Caco-2 (cell line): ENCODE measurements at regions not wholly inside any gene's neighbourhood (a gene's known extent, or its start where the extent isn't known, plus 50 kb on each side); places are given as distances from the start of the nearest gene placed in this dataset.

ENCODE experiments used
- BruUV-seq: library from RNA; stranded (reverse); fragments of 400-500 nt; replicated peaks from 2 replicates; lab custom pipeline; 2021; lab: Mats Ljungman, UMichigan
- CTCF ChIA-PET: fragments of 300-600 bp; sonication (Branson Sonifier 250); formaldehyde crosslinking; loops from one replicate; lab custom pipeline; 2022; ENCODE audit warnings: antibody characterized with exemption; lab: Charles Lee
- POLR2A ChIA-PET: fragments of 300-600 bp; sonication (Branson Sonifier 250); formaldehyde crosslinking; loops from one replicate; lab custom pipeline; 2022; ENCODE audit warnings: antibody characterized with exemption; lab: Charles Lee
- DNase-seq, 2 experiments: peaks; one replicate each; pipeline versions ENCODE4 v3.0.0 to v3.0.0-alpha.2; 2020 to 2022
- H3K27me3 ChIP-seq: replicated peaks from 2 replicates; pipeline ENCODE4 v1.6.0; 2011; ENCODE audit warnings: low read length; ENCODE audit not compliant: control insufficient read depth, insufficient read depth
- H3K36me3 ChIP-seq: 2 replicates; pipeline ENCODE4 v1.5.1; 2011; ENCODE audit warnings: low read length; ENCODE audit not compliant: control insufficient read depth, insufficient read depth
- H3K4me1 ChIP-seq: fragments of 250-450 bp; sonication (Bioruptor Pico); 2 replicates; pipeline ENCODE4 v1.5.1; 2020; ENCODE audit warnings: mild to moderate bottlenecking
- H3K4me3 ChIP-seq: 2 replicates; pipeline ENCODE4 v1.5.1; 2011; ENCODE audit warnings: low read depth, mild to moderate bottlenecking, control low read depth, low read length
- H3K9me3 ChIP-seq: fragments of 250-450 bp; sonication (Bioruptor Pico); 2 replicates; pipeline ENCODE4 v1.5.1; 2020; ENCODE audit warnings: mild to moderate bottlenecking, moderate library complexity
- H3K27ac Mint-ChIP-seq: one replicate; pipeline ENCODE4 v1.8.0; 2022; ENCODE audit warnings: mixed read lengths; ENCODE audit not compliant: unreplicated experiment
- H3K27me3 Mint-ChIP-seq: one replicate; pipeline ENCODE4 v1.8.0; 2022; ENCODE audit warnings: mixed read lengths; ENCODE audit not compliant: insufficient read depth, unreplicated experiment
- H3K36me3 Mint-ChIP-seq: one replicate; pipeline ENCODE4 v1.8.0; 2022; ENCODE audit warnings: mild to moderate bottlenecking, mixed read lengths; ENCODE audit not compliant: insufficient read depth, unreplicated experiment
- H3K4me1 Mint-ChIP-seq: one replicate; pipeline ENCODE4 v1.8.0; 2022; ENCODE audit warnings: low read depth, mixed read lengths; ENCODE audit not compliant: unreplicated experiment
- H3K4me3 Mint-ChIP-seq: one replicate; pipeline ENCODE4 v1.8.0; 2022; ENCODE audit warnings: mild to moderate bottlenecking, moderate library complexity, mixed read lengths; ENCODE audit not compliant: unreplicated experiment
- H3K9me3 Mint-ChIP-seq: one replicate; pipeline ENCODE4 v1.8.0; 2022; ENCODE audit warnings: mixed read lengths; ENCODE audit not compliant: unreplicated experiment
- intact Hi-C: fragments of 100-400 bp; cut with micrococcal nuclease; formaldehyde crosslinking; loops from one replicate; pipeline ENCODE4 v1.10.0; 2022; ENCODE audit not compliant: unreplicated experiment
- TF ChIP-seq, protein P1 (sequence below), 2 experiments: fragments of 200-600 bp in 1 of 2; IDR thresholded peaks; 1 replicate in 1 of 2; 2 replicates in 1 of 2; pipeline versions ENCODE4 v1.5.1 to v1.8.0; 2011 to 2022; ENCODE audit warnings: antibody characterized with exemption in 1 of 2, control low read depth in 1 of 2, inconsistent platforms in 1 of 2, low read depth in 1 of 2, low read length in 1 of 2, mild to moderate bottlenecking in 1 of 2, moderate library complexity in 1 of 2; ENCODE audit not compliant: insufficient read depth in 1 of 2, severe bottlenecking in 1 of 2, unreplicated experiment in 1 of 2

DNA sequence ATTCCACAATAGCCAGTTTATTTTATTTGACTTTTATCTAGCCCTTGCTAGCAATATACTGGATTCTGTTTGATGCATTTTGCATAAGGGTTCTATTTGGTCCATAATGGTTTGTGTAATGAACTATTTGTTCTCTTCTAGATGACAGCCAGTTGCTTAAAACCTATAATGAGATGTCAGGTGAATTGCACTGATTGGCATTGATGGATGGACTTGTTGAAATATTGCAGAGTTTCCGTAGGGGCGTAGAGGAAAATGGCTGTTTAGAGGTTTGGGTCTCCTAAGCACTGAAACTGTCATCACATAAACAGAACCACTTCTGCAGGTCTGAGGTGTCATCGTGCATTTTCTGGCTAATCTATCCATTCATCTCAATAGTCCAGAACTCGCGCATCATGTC is 124.9 kb upstream of the HDAC9 start:
- ChIA-PET CTCF (no interaction called here), POLR2A (no interaction called here)
- no peaks in the 10 kb centered on the region for H3K27me3 ChIP-seq
- no peak for DNase-seq
- H3K27ac Mint-ChIP-seq: no peak overlapping the region
- TF ChIP-seq, protein P1, sequence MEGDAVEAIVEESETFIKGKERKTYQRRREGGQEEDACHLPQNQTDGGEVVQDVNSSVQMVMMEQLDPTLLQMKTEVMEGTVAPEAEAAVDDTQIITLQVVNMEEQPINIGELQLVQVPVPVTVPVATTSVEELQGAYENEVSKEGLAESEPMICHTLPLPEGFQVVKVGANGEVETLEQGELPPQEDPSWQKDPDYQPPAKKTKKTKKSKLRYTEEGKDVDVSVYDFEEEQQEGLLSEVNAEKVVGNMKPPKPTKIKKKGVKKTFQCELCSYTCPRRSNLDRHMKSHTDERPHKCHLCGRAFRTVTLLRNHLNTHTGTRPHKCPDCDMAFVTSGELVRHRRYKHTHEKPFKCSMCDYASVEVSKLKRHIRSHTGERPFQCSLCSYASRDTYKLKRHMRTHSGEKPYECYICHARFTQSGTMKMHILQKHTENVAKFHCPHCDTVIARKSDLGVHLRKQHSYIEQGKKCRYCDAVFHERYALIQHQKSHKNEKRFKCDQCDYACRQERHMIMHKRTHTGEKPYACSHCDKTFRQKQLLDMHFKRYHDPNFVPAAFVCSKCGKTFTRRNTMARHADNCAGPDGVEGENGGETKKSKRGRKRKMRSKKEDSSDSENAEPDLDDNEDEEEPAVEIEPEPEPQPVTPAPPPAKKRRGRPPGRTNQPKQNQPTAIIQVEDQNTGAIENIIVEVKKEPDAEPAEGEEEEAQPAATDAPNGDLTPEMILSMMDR (IDR thresholded peaks at IDR 0.05; ENCODE audit: insufficient read depth in 1 of 2, low read depth in 1 of 2, low read length in 1 of 2, severe bottlenecking in 1 of 2, unreplicated experiment in 1 of 2): no peak
- intact Hi-C loops: no loop called here
- H3K9me3 ChIP-seq: no peaks in the 10 kb centered on the region
- no peaks in the 10 kb centered on the region for H3K4me1 ChIP-seq
- H3K27me3 Mint-ChIP-seq: no peaks in the 10 kb centered on the region
- H3K4me3 ChIP-seq: no peak overlapping the region
- H3K9me3 Mint-ChIP-seq: no peaks in the 10 kb centered on the region
- no peaks in the 10 kb centered on the region for H3K4me1 Mint-ChIP-seq
- no peaks in the 10 kb centered on the region for H3K36me3 ChIP-seq
- H3K4me3 Mint-ChIP-seq: no peak overlapping the region
- BruUV-seq: no TSS peak
- H3K36me3 Mint-ChIP-seq: no peaks in the 10 kb centered on the region

DNA sequence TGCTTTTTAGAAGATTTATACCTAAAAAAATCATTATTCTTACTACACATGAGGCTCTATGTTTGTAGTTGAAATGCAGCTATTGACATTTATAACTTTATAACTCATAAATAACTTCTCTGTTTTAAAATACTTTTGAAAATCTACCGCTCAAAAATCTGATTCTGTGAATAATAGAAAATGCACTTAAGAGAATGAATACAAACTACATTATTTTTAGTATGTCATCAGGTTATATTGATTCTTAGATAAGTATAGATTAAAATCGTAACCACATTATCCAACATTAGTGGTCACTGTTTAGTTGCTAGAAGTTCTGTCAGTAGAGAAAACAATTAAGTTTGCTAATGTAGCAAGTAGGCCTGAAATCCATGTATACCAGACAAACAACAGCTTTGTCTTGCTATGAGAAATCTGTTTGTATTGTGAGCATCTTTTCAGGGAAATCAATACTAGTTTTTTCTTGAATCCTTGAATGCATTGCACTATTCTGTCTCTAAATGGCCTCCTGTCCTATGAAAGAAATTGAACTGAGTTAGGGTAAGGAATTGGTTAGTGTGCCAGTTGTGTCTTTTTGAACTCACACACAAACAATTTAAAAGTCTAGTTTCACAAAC is 116.5 kb upstream of the HDAC9 start:
- H3K27me3 Mint-ChIP-seq: no peaks in the 10 kb centered on the region
- no peaks in the 10 kb centered on the region for H3K9me3 Mint-ChIP-seq
- no peaks in the 10 kb centered on the region for H3K36me3 ChIP-seq
- ChIA-PET CTCF (no interaction called here), POLR2A (no interaction called here)
- H3K27ac Mint-ChIP-seq: no peak overlapping the region
- no peaks in the 10 kb centered on the region for H3K9me3 ChIP-seq
- H3K4me3 ChIP-seq: no peak overlapping the region
- H3K27me3 ChIP-seq: no peaks in the 10 kb centered on the region
- intact Hi-C loops: no loop called here
- no peaks in the 10 kb centered on the region for H3K4me1 ChIP-seq
- TF ChIP-seq, protein P1 (IDR thresholded peaks at IDR 0.05; ENCODE audit: insufficient read depth in 1 of 2, low read depth in 1 of 2, low read length in 1 of 2, severe bottlenecking in 1 of 2, unreplicated experiment in 1 of 2): no peak
- H3K4me3 Mint-ChIP-seq: no peak overlapping the region
- no peak for DNase-seq
- no peaks in the 10 kb centered on the region for H3K36me3 Mint-ChIP-seq
- no peaks in the 10 kb centered on the region for H3K4me1 Mint-ChIP-seq
- BruUV-seq: no TSS peak

DNA sequence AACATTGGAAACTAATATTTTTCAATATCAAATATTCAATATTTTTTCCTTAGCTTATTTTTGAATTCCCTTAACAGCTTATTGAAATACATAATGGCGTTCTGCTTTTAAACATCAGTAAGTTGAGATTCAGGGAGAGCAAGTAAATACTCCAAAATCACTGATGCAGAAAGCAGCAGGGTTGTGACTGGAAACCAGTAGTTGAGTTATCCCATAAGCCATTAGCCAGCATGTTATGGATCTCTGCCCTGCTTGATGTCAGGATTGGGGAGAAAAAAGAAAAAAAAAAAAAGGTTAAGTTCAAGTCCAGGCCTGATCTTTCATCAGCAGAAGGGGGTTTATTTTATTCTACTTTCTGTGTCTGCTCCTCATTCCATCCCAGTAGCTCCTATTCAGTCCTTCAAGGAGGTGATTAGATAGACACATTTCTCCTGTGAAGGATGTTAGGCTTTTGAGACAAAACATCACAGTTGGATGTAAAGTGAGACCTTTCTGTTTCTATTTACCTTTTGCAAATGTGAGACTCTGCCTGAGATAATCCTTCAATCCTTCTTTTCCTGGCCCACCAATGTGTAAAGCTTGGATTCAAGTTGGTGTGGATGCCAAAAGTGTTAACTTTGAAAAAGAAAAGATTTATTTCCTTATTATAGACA is 110.9 kb upstream of the HDAC9 start:
- intact Hi-C loops: no loop called here
- no peaks in the 10 kb centered on the region for H3K27me3 ChIP-seq
- CTCF ChIA-PET: no interaction called here
- Mint-ChIP-seq H3K36me3 (no peaks in the 10 kb centered on the region), H3K27ac (no peak overlapping the region), H3K27me3 (peaks cover 5% of the 10 kb centered on the region), H3K4me3 (no peak overlapping the region), H3K9me3 (no peaks in the 10 kb centered on the region), H3K4me1 (no peaks in the 10 kb centered on the region)
- POLR2A ChIA-PET: no interaction called here
- no TSS peak for BruUV-seq
- H3K9me3 ChIP-seq: no peaks in the 10 kb centered on the region
- H3K4me3 ChIP-seq: no peak overlapping the region
- no peak for DNase-seq
- TF ChIP-seq, protein P1 (IDR thresholded peaks at IDR 0.05; ENCODE audit: insufficient read depth in 1 of 2, low read depth in 1 of 2, low read length in 1 of 2, severe bottlenecking in 1 of 2, unreplicated experiment in 1 of 2): no peak
- H3K36me3 ChIP-seq: no peaks in the 10 kb centered on the region
- H3K4me1 ChIP-seq: no peaks in the 10 kb centered on the region
